GM12872 (cell line): ENCODE measurements at regions not wholly inside any gene's neighbourhood (a gene's known extent, or its start where the extent isn't known, plus 50 kb on each side); places are given as distances from the start of the nearest gene placed in this dataset.

ENCODE experiments used
- CTCF ChIP-seq: IDR thresholded peaks from 3 replicates; pipeline ENCODE4 v1.5.1; 2011; ENCODE audit warnings: low read depth, mild to moderate bottlenecking, low read length, moderate library complexity; ENCODE audit not compliant: insufficient read depth

- no peak for TF ChIP-seq CTCF
These were observed 109.9 kb upstream of the SYNCRIP start for GRCh38 chr6:85752602-85753001.

GRCh38 chr6:85751374-85752055 is 108.8 kb upstream of the SYNCRIP start:
- no peak for TF ChIP-seq CTCF

GRCh38 chr6:85749236-85749635 is 106.5 kb upstream of the SYNCRIP start:
- TF ChIP-seq CTCF = no peak

- TF ChIP-seq CTCF = no peak
These were observed 105.0 kb upstream of the SYNCRIP start for GRCh38 chr6:85747666-85748065.

GRCh38 chr6:85747093-85747492 is 104.4 kb upstream of the SYNCRIP start:
- TF ChIP-seq CTCF = no peak

GRCh38 chr6:85744433-85744970 is 101.8 kb upstream of the SYNCRIP start:
- TF ChIP-seq CTCF = no peak

- no peak for TF ChIP-seq CTCF
These were observed 83.5 kb upstream of the SYNCRIP start for GRCh38 chr6:85726206-85726605.
